ENCODE measurements at regions not wholly inside any gene's neighbourhood (a gene's known extent, or its start where the extent isn't known, plus 50 kb on each side); places are given as distances from the start of the nearest gene placed in this dataset.

DNA sequence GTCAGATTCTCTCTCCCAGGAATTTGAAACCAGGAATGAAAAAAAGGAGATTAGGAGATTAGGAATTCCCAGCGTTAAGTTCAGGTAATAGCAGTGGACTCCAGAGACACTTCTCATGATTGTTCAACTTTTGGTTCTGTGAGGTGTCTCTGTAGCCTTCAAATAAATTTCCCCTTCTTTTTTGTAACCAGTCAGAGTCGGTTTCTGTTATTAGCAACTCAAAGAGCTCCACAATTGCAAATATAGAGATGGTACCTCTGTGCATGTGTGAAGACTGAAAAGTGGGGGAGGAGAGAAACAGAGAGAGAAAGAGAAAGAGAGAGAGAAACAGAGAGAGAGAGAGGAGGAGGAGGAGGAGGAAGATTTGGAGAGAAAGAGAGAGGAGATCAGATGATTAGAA is 112.8 kb upstream of the STEAP1B start:
- DNase-seq (ENCODE audit: extremely low read depth, insufficient read length) = no peak
- no peaks in the 10 kb centered on the region; the same call in 1 of the 2 replicates for H3K27me3 ChIP-seq (replicated peaks; ENCODE audit: control insufficient read depth, insufficient read depth, low read length)
- H3K36me3 ChIP-seq (ENCODE audit: control insufficient read depth, insufficient read depth, low read length) = no peaks in the 10 kb centered on the region
- no peak overlapping the region for H3K4me3 ChIP-seq (replicated peaks; ENCODE audit: low read depth, low read length)
- TF ChIP-seq, protein P1, sequence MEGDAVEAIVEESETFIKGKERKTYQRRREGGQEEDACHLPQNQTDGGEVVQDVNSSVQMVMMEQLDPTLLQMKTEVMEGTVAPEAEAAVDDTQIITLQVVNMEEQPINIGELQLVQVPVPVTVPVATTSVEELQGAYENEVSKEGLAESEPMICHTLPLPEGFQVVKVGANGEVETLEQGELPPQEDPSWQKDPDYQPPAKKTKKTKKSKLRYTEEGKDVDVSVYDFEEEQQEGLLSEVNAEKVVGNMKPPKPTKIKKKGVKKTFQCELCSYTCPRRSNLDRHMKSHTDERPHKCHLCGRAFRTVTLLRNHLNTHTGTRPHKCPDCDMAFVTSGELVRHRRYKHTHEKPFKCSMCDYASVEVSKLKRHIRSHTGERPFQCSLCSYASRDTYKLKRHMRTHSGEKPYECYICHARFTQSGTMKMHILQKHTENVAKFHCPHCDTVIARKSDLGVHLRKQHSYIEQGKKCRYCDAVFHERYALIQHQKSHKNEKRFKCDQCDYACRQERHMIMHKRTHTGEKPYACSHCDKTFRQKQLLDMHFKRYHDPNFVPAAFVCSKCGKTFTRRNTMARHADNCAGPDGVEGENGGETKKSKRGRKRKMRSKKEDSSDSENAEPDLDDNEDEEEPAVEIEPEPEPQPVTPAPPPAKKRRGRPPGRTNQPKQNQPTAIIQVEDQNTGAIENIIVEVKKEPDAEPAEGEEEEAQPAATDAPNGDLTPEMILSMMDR (IDR thresholded peaks at IDR 0.05; ENCODE audit: insufficient read depth, low read length, poor library complexity, severe bottlenecking) = no peak

DNA sequence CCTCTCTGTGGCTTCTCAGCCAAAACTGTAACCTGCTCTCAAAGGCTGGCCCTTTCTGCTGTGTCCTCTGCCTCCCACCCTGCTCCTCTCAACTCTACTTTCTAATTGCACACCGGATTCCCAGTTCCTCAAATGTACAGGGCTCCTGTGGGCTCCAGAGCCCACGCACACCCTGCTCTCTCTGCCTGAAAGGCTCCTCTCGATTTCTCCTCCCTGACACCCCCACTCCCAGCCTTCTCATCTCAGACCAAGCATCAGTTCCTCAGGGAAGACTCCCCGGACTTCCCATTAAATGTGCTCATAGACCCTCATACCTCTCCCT is 111.7 kb upstream of the STEAP1B start:
- H3K27me3 ChIP-seq (replicated peaks; ENCODE audit: control insufficient read depth, insufficient read depth, low read length) = no peaks in the 10 kb centered on the region; the same call in 1 of the 2 replicates
- no peak overlapping the region for H3K4me3 ChIP-seq (replicated peaks; ENCODE audit: low read depth, low read length)
- no peak for DNase-seq (ENCODE audit: extremely low read depth, insufficient read length)
- H3K36me3 ChIP-seq (ENCODE audit: control insufficient read depth, insufficient read depth, low read length) = no peaks in the 10 kb centered on the region
- TF ChIP-seq, protein P1 (IDR thresholded peaks at IDR 0.05; ENCODE audit: insufficient read depth, low read length, poor library complexity, severe bottlenecking) = no peak

DNA sequence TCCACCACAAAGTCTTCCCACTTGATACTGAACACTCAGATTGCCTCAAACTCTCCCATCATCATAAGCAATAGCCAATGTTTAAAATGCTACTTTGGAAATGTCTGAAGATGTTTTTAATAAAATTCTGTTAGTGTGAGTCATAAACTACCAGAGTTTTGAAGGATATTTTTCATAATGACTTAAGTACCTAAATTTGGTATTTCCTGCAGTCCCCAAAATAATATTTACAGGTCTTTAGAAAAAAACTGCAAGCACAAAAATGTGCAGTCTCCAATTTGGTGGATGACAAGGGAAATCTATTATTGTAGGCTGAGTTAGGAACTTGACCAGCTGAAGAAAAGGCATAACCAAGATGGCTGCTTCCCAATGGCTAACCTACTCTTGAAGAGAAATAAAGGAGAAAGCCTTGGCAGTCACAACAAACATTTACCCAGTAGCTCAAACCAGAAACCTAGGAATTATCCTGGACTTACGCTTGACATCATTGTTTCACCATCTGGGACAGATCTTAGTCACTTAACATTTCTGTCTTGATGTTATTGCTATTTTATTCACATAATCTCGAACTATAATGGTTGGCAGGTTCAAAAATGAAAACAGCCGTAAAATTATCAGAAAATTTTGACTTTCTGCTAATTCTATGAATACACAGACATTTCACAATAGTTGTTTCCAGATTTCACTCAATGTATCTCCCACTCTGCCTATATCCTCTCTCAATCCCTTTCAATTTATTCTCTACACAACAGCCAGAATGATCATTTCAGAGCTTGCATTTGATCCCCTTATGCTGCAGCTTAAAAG is 111.2 kb upstream of the STEAP1B start:
- Histone ChIP-seq H3K27me3 (replicated peaks; ENCODE audit: control insufficient read depth, insufficient read depth, low read length) (no peaks in the 10 kb centered on the region; the same call in 1 of the 2 replicates), H3K36me3 (ENCODE audit: control insufficient read depth, insufficient read depth, low read length) (no peaks in the 10 kb centered on the region), H3K4me3 (replicated peaks; ENCODE audit: low read depth, low read length) (no peak overlapping the region)
- TF ChIP-seq, protein P1 (IDR thresholded peaks at IDR 0.05; ENCODE audit: insufficient read depth, low read length, poor library complexity, severe bottlenecking) = no peak
- DNase-seq (ENCODE audit: extremely low read depth, insufficient read length) = no peak

DNA sequence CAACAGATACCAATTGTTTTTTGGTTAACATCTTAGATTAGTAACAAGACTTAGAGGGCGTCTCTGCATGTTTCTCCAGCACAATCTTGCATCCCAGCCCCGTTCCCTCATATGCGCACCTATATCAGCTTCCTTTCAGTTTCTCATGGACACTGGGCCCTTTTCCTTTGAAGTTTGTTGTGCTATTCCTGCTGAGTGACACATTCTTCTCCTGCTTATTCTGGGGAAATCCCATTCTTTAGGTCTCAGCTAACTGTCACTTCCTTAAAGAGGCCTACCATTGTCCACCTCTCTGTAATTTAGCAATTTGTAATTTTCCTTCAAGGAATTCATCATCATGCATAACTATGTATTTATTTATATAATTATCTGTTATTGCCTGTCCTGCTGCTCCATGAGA is 110.3 kb upstream of the STEAP1B start:
- no peak for DNase-seq (ENCODE audit: extremely low read depth, insufficient read length)
- Histone ChIP-seq H3K36me3 (ENCODE audit: control insufficient read depth, insufficient read depth, low read length) (no peaks in the 10 kb centered on the region), H3K4me3 (replicated peaks; ENCODE audit: low read depth, low read length) (no peak overlapping the region), H3K27me3 (replicated peaks; ENCODE audit: control insufficient read depth, insufficient read depth, low read length) (no peaks in the 10 kb centered on the region; the same call in 1 of the 2 replicates)
- TF ChIP-seq, protein P1 (IDR thresholded peaks at IDR 0.05; ENCODE audit: insufficient read depth, low read length, poor library complexity, severe bottlenecking) = no peak

DNA sequence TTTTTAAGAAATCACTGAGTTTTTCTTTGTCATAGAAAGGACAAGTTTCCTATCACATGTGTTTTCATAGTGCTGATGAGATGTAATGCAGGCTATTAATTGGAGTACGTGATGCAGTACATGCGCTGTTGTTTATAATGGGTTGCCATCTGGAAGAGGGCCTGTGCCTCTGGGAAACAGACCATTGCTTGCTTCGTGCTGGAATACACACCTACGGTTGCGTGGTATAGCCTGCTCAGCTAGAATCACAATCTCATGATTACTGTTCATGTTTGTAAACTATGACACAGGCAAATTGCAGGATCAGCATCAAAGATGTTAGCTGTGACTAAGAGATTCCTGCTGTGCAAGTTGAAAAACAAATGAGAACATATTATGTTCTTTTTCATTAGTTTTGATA is 107.2 kb upstream of the STEAP1B start:
- TF ChIP-seq, protein P1 (IDR thresholded peaks at IDR 0.05; ENCODE audit: insufficient read depth, low read length, poor library complexity, severe bottlenecking) = no peak
- no peaks in the 10 kb centered on the region for H3K36me3 ChIP-seq (ENCODE audit: control insufficient read depth, insufficient read depth, low read length)
- no peaks in the 10 kb centered on the region; the same call in 1 of the 2 replicates for H3K27me3 ChIP-seq (replicated peaks; ENCODE audit: control insufficient read depth, insufficient read depth, low read length)
- no peak overlapping the region for H3K4me3 ChIP-seq (replicated peaks; ENCODE audit: low read depth, low read length)
- no peak for DNase-seq (ENCODE audit: extremely low read depth, insufficient read length)
